A549 (cell line): ENCODE measurements at regions not wholly inside any gene's neighbourhood (a gene's known extent, or its start where the extent isn't known, plus 50 kb on each side); places are given as distances from the start of the nearest gene placed in this dataset.

Experiments
- ATAC-seq, 2 experiments: fragments of 200-7000 bp in 1 of 2; fragments of >200 bp in 1 of 2; cut with Nextera tagmentation in 1 of 2; cut with Tn5 transposase in 1 of 2; 3 replicates each; pipeline versions ENCODE4 v1.8.0 to v1.9.1; 2018 to 2020; ENCODE audit warnings: mild to moderate bottlenecking in 1 of 2, moderate library complexity in 1 of 2
- CTCF ChIA-PET: fragments of 300-600 bp; sonication (Branson Sonifier 250); formaldehyde crosslinking; extraction: SDS; loops from one replicate; lab custom pipeline; 2021; ENCODE audit warnings: antibody characterized with exemption, inconsistent platforms; lab: Yijun Ruan, JAX
- POLR2A ChIA-PET: fragments of 350-600 bp; formaldehyde crosslinking; extraction: SDS; loops from one replicate; lab custom pipeline; 2021; ENCODE audit warnings: antibody characterized with exemption, inconsistent platforms; lab: Yijun Ruan, JAX
- DNase-seq, 2 experiments: peaks; one replicate each; pipeline versions ENCODE4 v3.0.0 to v3.0.0-alpha.2; 2011 to 2016; ENCODE audit warnings: low read depth in 1 of 2, low spot score in 1 of 2
- FAIRE-seq: peaks from 2 replicates; lab custom pipeline; 2011; peaks lifted over from hg19 to GRCh38; lab: Jason Lieb, UNC
- H3K27ac ChIP-seq, 2 experiments: fragments of >200 bp; sonication (Bioruptor Twin); formaldehyde crosslinking; 3 replicates each; pipeline ENCODE4 v1.5.1; 2016 to 2017
- H3K4me1 ChIP-seq: fragments of >200 bp; sonication (Bioruptor Twin); formaldehyde crosslinking; 3 replicates; pipeline ENCODE4 v1.6.1; 2016
- H3K4me2 ChIP-seq: fragments of >200 bp; sonication (Bioruptor Twin); formaldehyde crosslinking; 3 replicates; pipeline ENCODE4 v1.6.1; 2016
- H3K4me3 ChIP-seq: fragments of >200 bp; sonication (Bioruptor Twin); formaldehyde crosslinking; 3 replicates; pipeline ENCODE4 v1.5.1; 2016
- H3K9me3 ChIP-seq: fragments of >200 bp; sonication (Bioruptor Twin); formaldehyde crosslinking; 3 replicates; pipeline ENCODE4 v1.6.1; 2016
- BCL3 ChIP-seq: fragments of >200 bp; sonication (Bioruptor Twin); formaldehyde crosslinking; IDR thresholded peaks from 3 replicates; pipeline ENCODE4 v1.6.1; 2016
- CBX8 ChIP-seq: fragments of 200-600 bp; sonication (generic); IDR thresholded peaks from 2 replicates; pipeline ENCODE4 v1.6.1; 2016
- CEBPB ChIP-seq, 2 experiments: fragments of >200 bp in 1 of 2; sonication (Bioruptor Twin) in 1 of 2; formaldehyde crosslinking in 1 of 2; IDR thresholded peaks; 2 replicates each; pipeline ENCODE4 v1.6.1; 2012 to 2016
- CHD4 ChIP-seq: fragments of 200-600 bp; sonication (generic); IDR thresholded peaks from 2 replicates; pipeline ENCODE4 v1.6.1; 2016; ENCODE audit warnings: antibody characterized with exemption, mild to moderate bottlenecking, borderline replicate concordance
- FOSB ChIP-seq: fragments of 250-450 bp; sonication (Bioruptor Pico); IDR thresholded peaks from 2 replicates; pipeline ENCODE4 v1.5.0; 2020; ENCODE audit warnings: mild to moderate bottlenecking, moderate library complexity
- GATA3 ChIP-seq: IDR thresholded peaks from 2 replicates; pipeline ENCODE4 v1.6.1; 2012; ENCODE audit warnings: borderline replicate concordance
- HOXA7 ChIP-seq: fragments of 250-450 bp; sonication (Bioruptor Pico); IDR thresholded peaks from 2 replicates; pipeline ENCODE4 v1.5.0; 2020; ENCODE audit warnings: mild to moderate bottlenecking, moderate library complexity
- JUN ChIP-seq, 2 experiments: fragments of >200 bp; sonication (Bioruptor Twin); formaldehyde crosslinking; IDR thresholded peaks; 2 replicates in 1 of 2; 3 replicates in 1 of 2; pipeline ENCODE4 v1.6.1; 2016 to 2017
- KDM5A ChIP-seq: fragments of 200-600 bp; sonication (generic); IDR thresholded peaks from 2 replicates; pipeline ENCODE4 v1.6.1; 2016; ENCODE audit warnings: antibody characterized with exemption, mild to moderate bottlenecking
- MAFK ChIP-seq: fragments of 450-650 bp; IDR thresholded peaks from 2 replicates; pipeline ENCODE4 v1.6.1; 2014; ENCODE audit not compliant: partially characterized antibody
- MAX ChIP-seq: IDR thresholded peaks from 2 replicates; pipeline ENCODE4 v1.6.1; 2012
- MAZ ChIP-seq: fragments of 150-350 bp; IDR thresholded peaks from 2 replicates; pipeline ENCODE4 v1.6.1; 2014; ENCODE audit warnings: antibody characterized with exemption, low read depth, low read length, borderline replicate concordance
- NR3C1 ChIP-seq: fragments of >200 bp; sonication (Bioruptor Twin); formaldehyde crosslinking; IDR thresholded peaks from 3 replicates; pipeline ENCODE4 v1.6.1; 2017
- PBX3 ChIP-seq: IDR thresholded peaks from 2 replicates; pipeline ENCODE4 v1.6.1; 2012
- PHF8 ChIP-seq: fragments of 200-600 bp; sonication (generic); IDR thresholded peaks from 2 replicates; pipeline ENCODE4 v1.6.1; 2016; ENCODE audit warnings: low read depth, mild to moderate bottlenecking, antibody characterized with exemption, moderate library complexity, borderline replicate concordance
- POLR2A ChIP-seq: IDR thresholded peaks from 2 replicates; pipeline ENCODE4 v1.6.1; 2012; ENCODE audit warnings: mild to moderate bottlenecking, low read length
- RAD21 ChIP-seq, 2 experiments: fragments of >200 bp in 1 of 2; sonication (Bioruptor Twin) in 1 of 2; formaldehyde crosslinking in 1 of 2; IDR thresholded peaks in 1 of 2; conservative IDR thresholded peaks in 1 of 2; 2 replicates in 1 of 2; 3 replicates in 1 of 2; pipeline ENCODE4 v1.6.1; 2012 to 2018; ENCODE audit warnings: inconsistent platforms in 1 of 2
- RFX5 ChIP-seq: fragments of 450-650 bp; IDR thresholded peaks from 2 replicates; pipeline ENCODE4 v1.7.1; 2014; ENCODE audit warnings: antibody characterized with exemption, mild to moderate bottlenecking, moderate library complexity
- SMC3 ChIP-seq: fragments of >200 bp; sonication (Bioruptor Twin); formaldehyde crosslinking; IDR thresholded peaks from 3 replicates; pipeline ENCODE4 v1.6.1; 2018; ENCODE audit warnings: inconsistent platforms
- SREBF2 ChIP-seq: fragments of 450-650 bp; IDR thresholded peaks from 2 replicates; pipeline ENCODE4 v1.6.1; 2014; ENCODE audit warnings: mild to moderate bottlenecking, moderate library complexity
- ZC3H11A ChIP-seq: fragments of 450-650 bp; IDR thresholded peaks from 2 replicates; pipeline ENCODE4 v1.6.1; 2014; ENCODE audit warnings: antibody characterized with exemption, mild to moderate bottlenecking
- ZFP36 ChIP-seq: fragments of 450-650 bp; IDR thresholded peaks from 2 replicates; pipeline ENCODE4 v1.6.1; 2014; ENCODE audit warnings: borderline replicate concordance; ENCODE audit not compliant: partially characterized antibody
- WGBS: methylation state at CpG from one replicate; pipeline ENCODE4 v1.1.6; 2017; ENCODE audit errors: missing lambda C conversion rate; 5-methylcytosine and 5-hydroxymethylcytosine counted together
- TF ChIP-seq, protein P1 (sequence below): fragments of 250-450 bp; sonication (Bioruptor Pico); IDR thresholded peaks from 2 replicates; pipeline ENCODE4 v1.5.0; 2020; ENCODE audit warnings: low read depth, mild to moderate bottlenecking, moderate library complexity

GRCh38 chr3:139117136-139117675, 72.5 kb upstream of the PRR23C start:
- 40% methylated on average over 1 of the region's 1 CpG for WGBS
- ChIA-PET POLR2A (no interaction called here), CTCF (interaction anchor here (1.4 kb wide), 1 partner anchor 212 kb away, joined by 6 read pairs; no protein-coding TSS in a partner anchor)
- Histone ChIP-seq H3K4me2 (peak overlapping the region; percentile 26; the same call in 1 of the 3 replicates), H3K4me1 (peaks cover 27% of the 10 kb centered on the region), H3K4me3 (no peak overlapping the region), H3K27ac (no peak overlapping the region), H3K9me3 (no peaks in the 10 kb centered on the region)
- FAIRE-seq (no peak), ATAC-seq (peak in 1 of 2 experiments; percentile 43; a peak in 3 of 6 replicates), DNase-seq (peak in 1 of 2 experiments; percentile 13)
- TF ChIP-seq MAX (no peak), SMC3 (no peak)

DNA sequence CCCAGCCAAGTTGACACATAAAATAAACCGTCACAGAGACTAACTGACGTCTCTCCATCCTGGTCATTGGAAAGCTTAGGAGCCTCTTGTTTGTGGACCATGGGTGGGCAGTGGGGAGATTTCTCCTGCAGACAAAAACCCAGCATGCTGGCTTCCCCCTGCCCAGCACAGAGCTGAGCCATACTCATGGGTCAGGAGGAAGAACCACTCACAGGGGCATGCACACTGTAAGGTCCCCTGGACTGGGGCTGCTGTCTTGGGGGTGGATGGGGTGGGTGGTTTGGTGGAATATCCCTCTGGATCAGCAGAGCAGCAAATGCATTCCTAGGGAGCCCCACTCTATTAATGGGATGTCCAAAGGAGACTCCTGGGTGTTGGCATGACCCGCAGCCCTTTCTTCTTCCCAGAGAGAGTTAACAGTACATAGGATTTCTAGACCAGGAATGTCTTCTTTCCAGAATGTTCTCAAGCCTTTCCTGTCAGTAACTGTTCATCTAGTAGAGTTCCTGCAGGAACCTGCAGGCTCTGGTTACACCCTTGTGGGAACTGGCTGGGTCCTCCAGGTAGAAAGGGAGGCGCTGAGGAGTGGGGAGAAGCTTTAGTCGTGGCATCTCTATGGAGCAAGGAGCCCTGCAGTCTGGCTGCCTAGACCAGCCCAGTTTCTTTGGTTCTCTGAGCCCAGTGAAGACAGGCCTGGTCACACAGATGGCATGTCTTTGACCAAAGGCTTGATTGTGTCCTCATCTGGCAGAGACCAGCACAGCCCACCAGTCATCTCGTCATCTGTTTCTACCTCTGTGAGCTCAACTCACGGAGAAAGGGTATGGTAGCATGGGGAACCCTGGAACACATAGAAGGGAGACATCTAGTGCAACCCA, 73.4 kb upstream of the PRR23C start:
- POLR2A ChIA-PET: no interaction called here
- H3K4me3 ChIP-seq: no peak overlapping the region
- H3K9me3 ChIP-seq: no peaks in the 10 kb centered on the region
- 86% methylated on average over 7 of the region's 7 CpGs for WGBS
- H3K27ac ChIP-seq: no peak overlapping the region
- no peak for ATAC-seq
- CTCF ChIA-PET: interaction anchor here (0.6 to 1.4 kb wide), 2 partner anchors 211 to 820 kb away, joined by 3 to 6 read pairs; no protein-coding TSS in a partner anchor
- no peak for DNase-seq
- H3K4me2 ChIP-seq: no peak overlapping the region
- no peak for FAIRE-seq
- TF ChIP-seq MAFK (no peak), ZC3H11A (no peak)
- peaks cover 27% of the 10 kb centered on the region for H3K4me1 ChIP-seq

DNA sequence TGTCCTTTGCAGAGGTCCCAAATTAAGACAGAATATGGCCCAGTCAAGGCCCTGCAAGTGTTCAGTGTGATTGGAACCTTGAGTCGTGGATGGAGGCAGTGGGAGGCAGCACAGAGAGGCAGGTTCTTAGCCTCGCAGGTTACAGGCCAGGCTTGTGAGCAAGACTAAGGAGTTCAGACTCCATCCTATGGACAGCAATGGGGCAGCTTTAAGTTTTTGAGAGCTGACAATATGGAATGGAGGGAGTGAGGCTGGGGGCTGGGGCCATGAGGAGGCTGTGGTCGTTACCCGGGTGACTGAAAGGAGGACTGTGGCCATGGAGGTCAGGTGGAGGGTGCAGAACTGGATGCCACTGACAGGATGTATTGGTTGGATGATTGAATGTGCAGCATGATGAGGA, 74.1 kb upstream of the PRR23C start:
- FAIRE-seq: no peak
- ATAC-seq: no peak
- ChIA-PET POLR2A (no interaction called here), CTCF (interaction anchor here (4.6 kb wide), 1 partner anchor 7 kb away, joined by 30 read pairs; no protein-coding TSS in a partner anchor)
- Histone ChIP-seq H3K4me1 (peaks cover 27% of the 10 kb centered on the region), H3K4me2 (no peak overlapping the region), H3K9me3 (no peaks in the 10 kb centered on the region), H3K27ac (no peak overlapping the region), H3K4me3 (no peak overlapping the region)
- WGBS: 53% methylated on average over 2 of the region's 4 CpGs
- TF ChIP-seq MAZ (no peak), NR3C1 (no peak), HOXA7 (CRISPR knock-in tag) (no peak), PBX3 (no peak), JUN (IDR thresholded peaks at IDR 0.05) (no peak)
- TF ChIP-seq, protein P1, sequence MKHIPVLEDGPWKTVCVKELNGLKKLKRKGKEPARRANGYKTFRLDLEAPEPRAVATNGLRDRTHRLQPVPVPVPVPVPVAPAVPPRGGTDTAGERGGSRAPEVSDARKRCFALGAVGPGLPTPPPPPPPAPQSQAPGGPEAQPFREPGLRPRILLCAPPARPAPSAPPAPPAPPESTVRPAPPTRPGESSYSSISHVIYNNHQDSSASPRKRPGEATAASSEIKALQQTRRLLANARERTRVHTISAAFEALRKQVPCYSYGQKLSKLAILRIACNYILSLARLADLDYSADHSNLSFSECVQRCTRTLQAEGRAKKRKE (CRISPR knock-in tag): no peak
- no peak for DNase-seq

- H3K9me3 ChIP-seq: no peaks in the 10 kb centered on the region
- H3K27ac ChIP-seq: no peak overlapping the region; a peak in 1 of 6 replicates
- ATAC-seq (no peak), DNase-seq (no peak), FAIRE-seq (no peak)
- H3K4me3 ChIP-seq: no peak overlapping the region
- WGBS: 57% methylated on average over 1 of the region's 1 CpG
- CTCF ChIA-PET: interaction anchor here (4.6 kb wide), 1 partner anchor 8 kb away, joined by 30 read pairs; no protein-coding TSS in a partner anchor
- no peak overlapping the region for H3K4me2 ChIP-seq
- peaks cover 27% of the 10 kb centered on the region for H3K4me1 ChIP-seq
- POLR2A ChIA-PET: no interaction called here
- TF ChIP-seq GATA3 (no peak), CHD4 (no peak), CBX8 (no peak), CEBPB (IDR thresholded peaks at IDR 0.05) (no peak), PHF8 (no peak), POLR2A (no peak), ZFP36 (no peak), SREBF2 (no peak), RFX5 (no peak), FOSB (CRISPR knock-in tag) (no peak), BCL3 (no peak), RAD21 (conservative IDR thresholded peaks at IDR 0.05 in 1 of 2, IDR thresholded peaks at IDR 0.05 in 1 of 2) (no peak), KDM5A (no peak)
Observed at GRCh38 chr3:139119331-139120025, 74.8 kb upstream of the PRR23C start.
